Body of pancreas (tissue), 4 donors: ENCODE measurements at regions not wholly inside any gene's neighbourhood (a gene's known extent, or its start where the extent isn't known, plus 50 kb on each side); places are given as distances from the start of the nearest gene placed in this dataset.

Experiments
- ATAC-seq: fragments of 150-250 bp; one replicate; pipeline ENCODE4 v1.9.1; 2016
- DNase-seq, 4 donors: peaks; one replicate each; pipeline ENCODE4 v3.0.0-alpha.2; 2019
- H3K27ac ChIP-seq, 4 donors: fragments of 200-600 bp; sonication (generic); 1 replicate in 3 of 4; 2 replicates in 1 of 4; pipeline versions ENCODE4 v1.5.1 to v1.6.1; 2016 to 2019; ENCODE audit warnings: mild to moderate bottlenecking in 1 of 4, mixed read lengths in 1 of 4, moderate library complexity in 1 of 4
- H3K27me3 ChIP-seq, 2 donors: fragments of 200-600 bp; sonication (generic); one replicate each; pipeline ENCODE4 v1.6.0; 2016; ENCODE audit warnings: mild to moderate bottlenecking in 1 of 2
- H3K36me3 ChIP-seq, 2 donors: fragments of 200-600 bp; sonication (generic); replicated peaks in 1 of 2; 2 replicates each; pipeline ENCODE4 v1.5.1; 2016; ENCODE audit warnings: low read depth in 2 of 2; ENCODE audit not compliant: insufficient read depth in 1 of 2
- H3K4me1 ChIP-seq: fragments of 200-600 bp; sonication (generic); one replicate; pipeline ENCODE4 v1.6.0; 2016
- H3K4me3 ChIP-seq, 2 donors: fragments of 200-600 bp; sonication (generic); 1 replicate in 1 of 2; 2 replicates in 1 of 2; pipeline ENCODE4 v1.5.1; 2016 to 2019
- H3K9me3 ChIP-seq, 3 donors: fragments of 200-600 bp; sonication (generic); 1 replicate in 2 of 3; 2 replicates in 1 of 3; pipeline ENCODE4 v1.5.1; 2016
- POLR2A ChIP-seq, 3 donors: fragments of 450-650 bp; IDR thresholded peaks; one replicate each; pipeline ENCODE4 v1.6.1; 2016; ENCODE audit warnings: antibody characterized with exemption in 3 of 3, mild to moderate bottlenecking in 2 of 3
- WGBS, 2 donors: methylation state at CpG; one replicate each; pipeline ENCODE4 v1.1.5; 2017; 5-methylcytosine and 5-hydroxymethylcytosine counted together
- intact Hi-C: fragments of 100-400 bp; cut with DNase I; formaldehyde crosslinking; loops from one replicate; pipeline ENCODE4 v1.15.1; 2023
- TF ChIP-seq, protein P1 (sequence below), 7 experiments: fragments of 450-650 bp in 4 of 7; fragments of 200-600 bp in 3 of 7; sonication (generic) in 3 of 7; IDR thresholded peaks; one replicate each; pipeline ENCODE4 v1.5.1; 2016 to 2019; ENCODE audit warnings: antibody characterized with exemption in 7 of 7

DNA sequence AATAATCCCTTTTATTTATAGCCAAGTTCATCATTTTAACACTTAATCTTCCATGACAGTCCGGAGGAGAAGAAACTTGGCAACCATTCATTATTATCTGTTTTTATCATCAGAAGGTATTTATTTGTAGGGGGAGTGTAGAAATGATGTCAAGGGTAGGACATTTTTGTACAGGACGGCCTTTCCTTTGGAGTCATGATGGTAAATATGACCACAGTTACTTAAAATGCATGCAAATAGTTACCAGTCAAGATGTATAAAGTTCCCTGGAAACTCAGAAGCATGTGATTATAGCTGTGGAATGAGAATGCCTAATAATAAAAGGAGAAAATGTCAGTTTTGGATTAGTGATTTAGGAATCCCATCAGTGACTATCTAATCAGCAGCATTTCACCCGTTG is 183.1 kb upstream of the PRPS1L1 start:
- Histone ChIP-seq H3K36me3 (no peaks in the 10 kb centered on the region), H3K4me3 (no peak overlapping the region), H3K9me3 (no peaks in the 10 kb centered on the region), H3K4me1 (no peaks in the 10 kb centered on the region), H3K27me3 (no peaks in the 10 kb centered on the region), H3K27ac (no peak overlapping the region)
- TF ChIP-seq, protein P1, sequence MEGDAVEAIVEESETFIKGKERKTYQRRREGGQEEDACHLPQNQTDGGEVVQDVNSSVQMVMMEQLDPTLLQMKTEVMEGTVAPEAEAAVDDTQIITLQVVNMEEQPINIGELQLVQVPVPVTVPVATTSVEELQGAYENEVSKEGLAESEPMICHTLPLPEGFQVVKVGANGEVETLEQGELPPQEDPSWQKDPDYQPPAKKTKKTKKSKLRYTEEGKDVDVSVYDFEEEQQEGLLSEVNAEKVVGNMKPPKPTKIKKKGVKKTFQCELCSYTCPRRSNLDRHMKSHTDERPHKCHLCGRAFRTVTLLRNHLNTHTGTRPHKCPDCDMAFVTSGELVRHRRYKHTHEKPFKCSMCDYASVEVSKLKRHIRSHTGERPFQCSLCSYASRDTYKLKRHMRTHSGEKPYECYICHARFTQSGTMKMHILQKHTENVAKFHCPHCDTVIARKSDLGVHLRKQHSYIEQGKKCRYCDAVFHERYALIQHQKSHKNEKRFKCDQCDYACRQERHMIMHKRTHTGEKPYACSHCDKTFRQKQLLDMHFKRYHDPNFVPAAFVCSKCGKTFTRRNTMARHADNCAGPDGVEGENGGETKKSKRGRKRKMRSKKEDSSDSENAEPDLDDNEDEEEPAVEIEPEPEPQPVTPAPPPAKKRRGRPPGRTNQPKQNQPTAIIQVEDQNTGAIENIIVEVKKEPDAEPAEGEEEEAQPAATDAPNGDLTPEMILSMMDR (IDR thresholded peaks at IDR 0.05): no peak
- ATAC-seq (no peak), DNase-seq (no peak)
- intact Hi-C loops: no loop called here
- 66 to 71% methylated on average over 3 of the region's 3 CpGs for WGBS, 2 donors

- H3K27ac ChIP-seq: no peak overlapping the region
- no peaks in the 10 kb centered on the region for H3K27me3 ChIP-seq
- intact Hi-C loops: no loop called here
- H3K9me3 ChIP-seq: no peaks in the 10 kb centered on the region
- H3K36me3 ChIP-seq: no peaks in the 10 kb centered on the region
- DNase-seq (no peak), ATAC-seq (no peak)
- WGBS, 2 donors: 48 to 53% methylated on average over 3 of the region's 3 CpGs
- TF ChIP-seq, protein P1 (IDR thresholded peaks at IDR 0.05): no peak
- TF ChIP-seq POLR2A (IDR thresholded peaks at IDR 0.05): no peak
- H3K4me3 ChIP-seq: no peak overlapping the region
- H3K4me1 ChIP-seq: no peaks in the 10 kb centered on the region
Observed at GRCh38 chr7:18212308-18212707, 184.7 kb upstream of the PRPS1L1 start.

DNA sequence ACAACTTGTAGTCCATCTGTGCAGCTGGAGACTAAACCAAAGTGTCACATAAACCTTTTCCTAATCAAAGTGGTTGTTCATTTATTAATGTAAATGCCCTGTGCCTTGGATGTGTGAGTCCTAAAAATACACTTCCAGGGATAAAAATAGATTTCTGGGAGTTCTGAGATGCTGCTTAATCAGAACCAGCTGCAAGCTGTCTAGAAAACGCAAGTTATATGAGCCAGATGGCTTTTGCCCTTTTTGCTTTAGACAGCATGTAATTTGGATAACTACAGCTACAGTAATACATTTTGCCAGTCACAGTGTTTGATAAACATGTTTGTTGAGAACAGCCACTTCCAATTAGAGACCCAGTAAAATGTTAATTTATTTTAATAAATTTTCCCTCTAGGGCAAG is 185.1 kb upstream of the PRPS1L1 start:
- Histone ChIP-seq H3K36me3 (no peaks in the 10 kb centered on the region), H3K27ac (no peak overlapping the region), H3K9me3 (no peaks in the 10 kb centered on the region), H3K4me1 (no peaks in the 10 kb centered on the region), H3K4me3 (no peak overlapping the region), H3K27me3 (no peaks in the 10 kb centered on the region)
- TF ChIP-seq POLR2A (IDR thresholded peaks at IDR 0.05): no peak
- TF ChIP-seq, protein P1 (IDR thresholded peaks at IDR 0.05): no peak
- 11 to 17% methylated on average over 1 of the region's 1 CpG for WGBS, 2 donors
- ATAC-seq (no peak), DNase-seq (no peak)
- intact Hi-C loops: no loop called here

- no peak overlapping the region for H3K4me3 ChIP-seq
- no peaks in the 10 kb centered on the region for H3K9me3 ChIP-seq
- no peak overlapping the region for H3K27ac ChIP-seq
- no peaks in the 10 kb centered on the region for H3K4me1 ChIP-seq
- 63 to 71% methylated on average over 1 of the region's 1 CpG for WGBS, 2 donors
- no peak for ATAC-seq
- no peak for DNase-seq
- intact Hi-C loops: no loop called here
- no peaks in the 10 kb centered on the region for H3K27me3 ChIP-seq
- no peaks in the 10 kb centered on the region for H3K36me3 ChIP-seq
- TF ChIP-seq, protein P1 (IDR thresholded peaks at IDR 0.05): no peak
- TF ChIP-seq POLR2A (IDR thresholded peaks at IDR 0.05): no peak
Observed at GRCh38 chr7:18213652-18214051, 186.0 kb upstream of the PRPS1L1 start.

DNA sequence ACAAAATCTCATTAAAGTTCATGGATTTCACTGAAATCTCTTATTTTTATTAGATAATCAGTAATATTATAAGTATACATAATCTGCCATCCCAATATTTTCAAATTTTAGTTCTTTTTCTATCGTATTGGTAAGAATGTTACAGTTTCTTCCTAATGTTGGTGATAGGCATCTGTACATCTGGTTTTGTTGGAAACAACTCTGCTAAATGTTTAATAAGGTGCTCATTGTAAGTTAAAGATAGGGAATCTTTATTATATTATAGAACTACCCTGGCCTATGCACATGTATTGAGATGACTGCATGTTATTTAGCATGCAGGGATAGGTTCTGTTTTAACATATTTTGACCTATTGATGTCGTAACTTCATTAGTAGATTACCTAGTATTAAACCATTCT is 188.6 kb upstream of the PRPS1L1 start:
- 89 to 92% methylated on average over 2 of the region's 2 CpGs for WGBS, 2 donors

More for the DNA sequence above, 188.6 kb upstream of the PRPS1L1 start:
- TF ChIP-seq POLR2A (IDR thresholded peaks at IDR 0.05): no peak
- TF ChIP-seq, protein P1 (IDR thresholded peaks at IDR 0.05): no peak
- Histone ChIP-seq H3K27me3 (no peaks in the 10 kb centered on the region), H3K4me3 (no peak overlapping the region), H3K4me1 (no peaks in the 10 kb centered on the region), H3K9me3 (no peaks in the 10 kb centered on the region), H3K27ac (no peak overlapping the region), H3K36me3 (no peaks in the 10 kb centered on the region)
- no peak for DNase-seq
- intact Hi-C loops: no loop called here
- no peak for ATAC-seq
